GM18508 (cell line): ENCODE measurements at regions not wholly inside any gene's neighbourhood (a gene's known extent, or its start where the extent isn't known, plus 50 kb on each side); places are given as distances from the start of the nearest gene placed in this dataset.

Experiments
- ATAC-seq: cut with Tn5 transposase; IDR thresholded peaks from one replicate; pipeline ENCODE4 v1.9.1; 2021; ENCODE audit warnings: moderate number of reproducible peaks; ENCODE audit not compliant: insufficient read depth, unreplicated experiment

- ATAC-seq: no peak
These were observed 402.2 kb downstream of the GPATCH2 start for GRCh38 chr1:217228689-217229088.

GRCh38 chr1:217224201-217224600 lies 406.7 kb downstream of the GPATCH2 start:
- no peak for ATAC-seq

- ATAC-seq: no peak
These were observed 416.3 kb downstream of the GPATCH2 start for GRCh38 chr1:217214551-217214950.

- no peak for ATAC-seq
These were observed 419.4 kb downstream of the GPATCH2 start for GRCh38 chr1:217211486-217211885.

GRCh38 chr1:217205578-217205977 lies 425.3 kb downstream of the GPATCH2 start:
- ATAC-seq: no peak

GRCh38 chr1:217196616-217197015 lies 434.3 kb downstream of the GPATCH2 start:
- no peak for ATAC-seq

- ATAC-seq: no peak
These were observed 437.7 kb downstream of the GPATCH2 start for GRCh38 chr1:217193151-217193550.

- ATAC-seq: no peak
These were observed 439.4 kb downstream of the GPATCH2 start for GRCh38 chr1:217191441-217191840.

GRCh38 chr1:217190359-217190758 lies 440.5 kb downstream of the GPATCH2 start:
- no peak for ATAC-seq

- no peak for ATAC-seq
These were observed 441.5 kb downstream of the GPATCH2 start for GRCh38 chr1:217189362-217189761.

- ATAC-seq: no peak
These were observed 442.3 kb downstream of the GPATCH2 start for GRCh38 chr1:217188280-217189237.

GRCh38 chr1:217186664-217187063 lies 444.2 kb downstream of the GPATCH2 start:
- ATAC-seq: no peak

- ATAC-seq: no peak
These were observed 446.0 kb downstream of the GPATCH2 start for GRCh38 chr1:217184854-217185253.

GRCh38 chr1:217182992-217183391 lies 447.9 kb downstream of the GPATCH2 start:
- ATAC-seq: no peak

- ATAC-seq: no peak
These were observed 449.1 kb downstream of the GPATCH2 start for GRCh38 chr1:217181756-217182155.

GRCh38 chr1:217181176-217181746 lies 449.6 kb downstream of the GPATCH2 start:
- no peak for ATAC-seq

GRCh38 chr1:217180443-217180842 lies 450.4 kb downstream of the GPATCH2 start:
- ATAC-seq: no peak

GRCh38 chr1:217164403-217164802 lies 441.2 kb upstream of the ESRRG start:
- ATAC-seq: no peak

- ATAC-seq: no peak
These were observed 430.1 kb upstream of the ESRRG start for GRCh38 chr1:217153361-217153760.

- ATAC-seq: no peak
These were observed 427.1 kb upstream of the ESRRG start for GRCh38 chr1:217150366-217150765.

- ATAC-seq: no peak
These were observed 426.6 kb upstream of the ESRRG start for GRCh38 chr1:217149791-217150190.

GRCh38 chr1:217141711-217142110 lies 418.5 kb upstream of the ESRRG start:
- no peak for ATAC-seq
